Mesothelial cell of epicardium (in vitro differentiated cells): ENCODE measurements at regions not wholly inside any gene's neighbourhood (a gene's known extent, or its start where the extent isn't known, plus 50 kb on each side); places are given as distances from the start of the nearest gene placed in this dataset.

Experiments
- DNase-seq, 2 experiments: peaks; one replicate each; pipeline ENCODE4 v3.0.0; 2021; ENCODE audit warnings: low spot score in 2 of 2; ENCODE audit not compliant: unreplicated experiment in 2 of 2
- H3K27ac Mint-ChIP-seq: 2 replicates; pipeline ENCODE4 v1.8.0; 2021; ENCODE audit warnings: mixed read lengths
- H3K27me3 Mint-ChIP-seq: 2 replicates; pipeline ENCODE4 v1.8.0; 2021; ENCODE audit warnings: low read depth, mixed read lengths
- H3K36me3 Mint-ChIP-seq: 2 replicates; pipeline ENCODE4 v1.8.0; 2021; ENCODE audit warnings: mixed read lengths
- H3K4me1 Mint-ChIP-seq: 2 replicates; pipeline ENCODE4 v1.8.0; 2021; ENCODE audit warnings: mixed read lengths
- H3K4me3 Mint-ChIP-seq: 2 replicates; pipeline ENCODE4 v1.8.0; 2021; ENCODE audit warnings: mild to moderate bottlenecking, moderate library complexity, mixed read lengths
- H3K9me3 Mint-ChIP-seq: 2 replicates; pipeline ENCODE4 v1.8.0; 2021; ENCODE audit warnings: mixed read lengths
- TF ChIP-seq, protein P1 (sequence below): fragments of 200-600 bp; sonication (generic); IDR thresholded peaks from one replicate; pipeline ENCODE4 v1.5.0; 2021; ENCODE audit warnings: antibody characterized with exemption; ENCODE audit not compliant: unreplicated experiment

DNA sequence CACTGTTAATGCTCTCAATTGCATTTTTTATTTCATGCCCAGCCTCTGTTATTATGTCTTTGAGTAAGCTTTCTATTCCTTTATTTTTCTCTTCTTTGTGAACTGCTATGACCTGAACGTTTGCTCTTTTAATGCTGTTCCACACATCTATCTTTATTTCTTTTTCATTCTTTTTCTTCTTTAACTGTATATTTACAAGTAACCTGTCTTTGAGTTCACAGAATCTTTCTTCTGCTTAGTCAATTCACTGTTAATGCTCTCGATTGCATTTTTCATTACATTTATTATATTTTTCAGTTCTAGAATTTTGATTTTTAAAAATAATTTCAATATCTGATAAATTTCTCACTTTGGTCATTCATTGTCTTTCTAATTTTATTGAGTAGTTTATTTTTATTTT lies 316.3 kb upstream of the MEF2C start:
- Mint-ChIP-seq H3K4me1 (no peaks in the 10 kb centered on the region), H3K36me3 (peaks cover 12% of the 10 kb centered on the region), H3K27me3 (no peaks in the 10 kb centered on the region), H3K9me3 (peaks cover 58% of the 10 kb centered on the region), H3K27ac (no peak overlapping the region), H3K4me3 (no peak overlapping the region)
- TF ChIP-seq, protein P1, sequence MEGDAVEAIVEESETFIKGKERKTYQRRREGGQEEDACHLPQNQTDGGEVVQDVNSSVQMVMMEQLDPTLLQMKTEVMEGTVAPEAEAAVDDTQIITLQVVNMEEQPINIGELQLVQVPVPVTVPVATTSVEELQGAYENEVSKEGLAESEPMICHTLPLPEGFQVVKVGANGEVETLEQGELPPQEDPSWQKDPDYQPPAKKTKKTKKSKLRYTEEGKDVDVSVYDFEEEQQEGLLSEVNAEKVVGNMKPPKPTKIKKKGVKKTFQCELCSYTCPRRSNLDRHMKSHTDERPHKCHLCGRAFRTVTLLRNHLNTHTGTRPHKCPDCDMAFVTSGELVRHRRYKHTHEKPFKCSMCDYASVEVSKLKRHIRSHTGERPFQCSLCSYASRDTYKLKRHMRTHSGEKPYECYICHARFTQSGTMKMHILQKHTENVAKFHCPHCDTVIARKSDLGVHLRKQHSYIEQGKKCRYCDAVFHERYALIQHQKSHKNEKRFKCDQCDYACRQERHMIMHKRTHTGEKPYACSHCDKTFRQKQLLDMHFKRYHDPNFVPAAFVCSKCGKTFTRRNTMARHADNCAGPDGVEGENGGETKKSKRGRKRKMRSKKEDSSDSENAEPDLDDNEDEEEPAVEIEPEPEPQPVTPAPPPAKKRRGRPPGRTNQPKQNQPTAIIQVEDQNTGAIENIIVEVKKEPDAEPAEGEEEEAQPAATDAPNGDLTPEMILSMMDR, result no peak
- DNase-seq, result no peak

DNA sequence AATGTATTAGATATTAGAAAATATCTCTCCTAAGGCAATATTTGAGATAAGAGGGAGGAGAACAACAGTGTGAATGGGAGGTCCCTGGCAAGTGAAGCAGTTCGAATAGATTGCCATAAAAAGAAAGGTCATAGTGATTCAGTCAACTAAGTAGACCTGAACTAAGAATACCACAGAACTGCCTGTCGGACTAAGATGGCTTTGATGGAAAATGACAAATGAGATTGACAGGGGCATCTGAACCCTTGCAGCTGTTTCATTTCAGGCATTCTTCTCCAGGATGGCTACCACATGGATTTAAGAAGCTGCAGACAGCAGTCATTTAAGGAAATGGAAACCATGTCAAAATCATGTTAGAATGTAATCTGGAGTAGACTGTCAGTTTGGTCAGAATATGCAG lies 308.4 kb upstream of the MEF2C start:
- no peak for DNase-seq
- Mint-ChIP-seq H3K36me3 (no peaks in the 10 kb centered on the region), H3K4me1 (no peaks in the 10 kb centered on the region), H3K9me3 (peaks cover 26% of the 10 kb centered on the region), H3K27ac (no peak overlapping the region), H3K4me3 (no peak overlapping the region), H3K27me3 (no peaks in the 10 kb centered on the region)
- TF ChIP-seq, protein P1, result no peak

DNA sequence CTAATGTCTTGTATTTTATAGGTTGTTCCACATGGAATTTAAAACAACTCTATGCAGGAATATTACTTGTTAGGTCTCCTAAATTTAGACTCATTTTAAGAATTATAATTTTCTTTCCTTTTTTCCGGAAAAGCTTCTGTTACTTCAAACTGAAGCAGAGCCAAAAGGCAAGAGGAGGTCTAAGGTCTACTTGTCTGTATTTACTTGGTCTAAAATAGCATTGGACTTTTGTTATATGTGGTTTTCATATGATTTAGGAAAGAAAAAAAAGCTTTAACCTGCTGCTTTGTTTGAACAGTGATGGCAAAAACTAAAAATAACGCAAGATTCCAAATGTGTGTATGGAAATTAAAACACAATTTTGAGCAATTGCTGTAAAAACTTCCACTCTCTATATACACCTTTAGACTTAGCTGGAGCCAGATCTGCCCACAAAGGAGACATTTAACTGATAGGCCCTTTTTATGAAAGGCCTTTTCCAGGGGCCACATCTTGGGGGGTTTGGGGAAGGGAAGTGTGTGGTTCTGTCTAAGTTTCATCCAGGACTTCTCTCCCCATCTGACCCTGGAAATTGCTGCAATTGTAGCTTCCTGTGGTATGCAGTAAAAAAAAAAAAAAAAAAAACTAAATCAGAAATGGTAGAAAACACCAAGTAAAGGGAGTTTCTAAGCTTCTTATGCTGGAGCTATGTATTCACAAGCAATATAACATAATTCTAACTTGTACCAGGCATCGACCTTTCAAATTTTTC lies 307.7 kb upstream of the MEF2C start:
- Mint-ChIP-seq H3K9me3 (peaks cover 20% of the 10 kb centered on the region), H3K36me3 (no peaks in the 10 kb centered on the region), H3K27me3 (no peaks in the 10 kb centered on the region)

DNA sequence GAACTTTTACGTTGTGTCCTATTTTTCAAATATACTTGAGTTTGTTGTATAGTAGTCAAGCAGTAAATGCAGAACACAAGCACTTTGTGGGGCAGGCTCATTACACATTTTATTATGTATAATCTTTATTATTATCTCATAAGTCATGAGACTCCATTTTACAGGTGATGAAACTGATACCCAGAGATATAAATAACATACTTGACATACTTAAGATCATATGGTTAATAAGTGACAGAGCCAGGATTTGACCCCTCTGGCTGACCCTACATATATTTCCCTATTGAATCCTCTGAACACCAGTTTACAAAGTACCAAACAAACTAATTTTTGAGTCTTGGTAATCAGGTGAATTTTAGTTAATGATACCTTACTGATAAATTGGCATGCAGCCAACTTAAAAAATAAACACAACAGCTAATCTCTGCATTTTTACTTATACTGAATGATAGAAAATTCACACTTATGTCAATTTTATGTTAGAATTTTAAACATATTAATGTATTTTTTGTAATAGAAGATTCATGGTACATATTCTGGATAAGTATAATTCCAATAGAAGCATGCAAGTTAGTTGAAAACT lies 305.0 kb upstream of the MEF2C start:
- H3K9me3 Mint-ChIP-seq, result peaks cover 1% of the 10 kb centered on the region
- H3K27me3 Mint-ChIP-seq, result no peaks in the 10 kb centered on the region
- H3K27ac Mint-ChIP-seq, result no peak overlapping the region
- no peak overlapping the region for H3K4me3 Mint-ChIP-seq
- DNase-seq, result no peak
- TF ChIP-seq, protein P1, result no peak
- no peaks in the 10 kb centered on the region for H3K4me1 Mint-ChIP-seq
- no peaks in the 10 kb centered on the region for H3K36me3 Mint-ChIP-seq

More for the DNA sequence above, 307.7 kb upstream of the MEF2C start:
- Mint-ChIP-seq H3K4me1 (no peaks in the 10 kb centered on the region), H3K27ac (no peak overlapping the region), H3K4me3 (no peak overlapping the region)
- DNase-seq, result no peak
- TF ChIP-seq, protein P1, result no peak

DNA sequence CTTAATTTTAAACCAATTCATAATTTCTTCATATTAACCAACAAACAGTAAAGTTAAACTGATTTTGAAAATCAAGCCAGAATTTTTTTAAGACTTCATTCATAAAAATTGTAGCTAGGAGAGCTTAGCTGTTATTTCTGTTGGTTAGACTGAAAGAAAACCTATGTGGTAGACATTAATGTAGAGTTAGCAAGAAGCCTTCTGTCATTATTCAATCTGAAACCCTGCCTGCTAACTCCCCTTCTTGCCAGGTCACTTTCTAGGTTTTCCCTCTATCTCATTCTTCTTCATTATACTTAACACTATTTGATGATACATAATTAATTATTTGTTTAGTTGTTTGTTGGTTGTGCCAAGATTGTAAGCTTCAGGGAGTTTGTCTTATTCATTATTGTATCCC lies 304.3 kb upstream of the MEF2C start:
- no peaks in the 10 kb centered on the region for H3K4me1 Mint-ChIP-seq
- H3K36me3 Mint-ChIP-seq, result no peaks in the 10 kb centered on the region
- no peak overlapping the region for H3K27ac Mint-ChIP-seq
- H3K9me3 Mint-ChIP-seq, result no peaks in the 10 kb centered on the region
- TF ChIP-seq, protein P1, result no peak
- H3K27me3 Mint-ChIP-seq, result no peaks in the 10 kb centered on the region
- DNase-seq, result no peak
- H3K4me3 Mint-ChIP-seq, result no peak overlapping the region
